GM12865 (cell line): ENCODE measurements at regions not wholly inside any gene's neighbourhood (a gene's known extent, or its start where the extent isn't known, plus 50 kb on each side); places are given as distances from the start of the nearest gene placed in this dataset.

Source experiments
- DNase-seq: peaks from one replicate; pipeline ENCODE4 v3.0.0; 2010; ENCODE audit warnings: low read depth
- H3K4me3 ChIP-seq: 2 replicates; pipeline ENCODE4 v1.5.1; 2011; ENCODE audit warnings: mild to moderate bottlenecking, low read depth, low read length, control low read depth
- CTCF ChIP-seq: IDR thresholded peaks from 2 replicates; pipeline ENCODE4 v1.5.1; 2011; ENCODE audit warnings: low read length, control low read depth, low read depth, inconsistent platforms; ENCODE audit not compliant: insufficient read depth; ENCODE audit errors: missing control alignments

DNA sequence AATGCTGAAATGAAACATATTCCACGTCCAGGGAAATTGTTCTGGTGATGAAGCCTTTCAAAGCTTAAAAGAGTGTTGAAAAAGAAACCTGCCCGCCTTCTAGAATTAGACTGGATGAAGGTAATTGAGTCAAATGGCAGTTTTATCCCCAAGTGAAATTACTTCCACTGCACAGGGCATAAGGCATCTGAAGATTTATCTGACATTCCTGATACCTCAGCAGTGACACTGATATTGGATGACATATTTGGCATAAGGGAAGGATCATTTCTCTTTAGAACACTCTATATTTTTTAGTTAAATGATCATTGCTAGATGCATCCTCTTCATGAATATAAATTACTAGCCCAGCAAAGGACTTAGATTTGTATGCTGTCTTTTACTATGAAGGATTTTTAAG lies 229.6 kb upstream of the TPK1 start:
- H3K4me3 ChIP-seq, result no peak overlapping the region
- no peak for DNase-seq
- TF ChIP-seq CTCF, result no peak

DNA sequence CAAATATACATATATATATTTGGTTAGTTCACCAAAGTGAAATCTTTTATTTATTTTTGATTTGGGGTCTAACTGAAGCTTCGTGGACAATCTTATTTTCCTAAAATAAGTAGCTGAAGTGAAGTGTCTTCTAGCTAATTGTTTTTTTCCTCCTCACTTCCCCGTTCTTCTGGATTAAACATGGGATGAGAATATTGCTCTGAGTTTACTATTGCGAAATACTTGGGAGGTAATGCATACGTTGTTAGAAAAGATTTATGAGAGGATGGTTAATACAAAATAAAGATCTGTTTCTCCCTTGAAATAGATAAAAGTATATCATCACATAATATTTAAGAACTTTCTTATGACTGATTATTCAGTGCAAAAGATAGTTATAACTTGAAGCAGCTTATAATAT lies 228.3 kb upstream of the TPK1 start:
- TF ChIP-seq CTCF, result no peak
- DNase-seq, result no peak

GRCh38 chr7:145053781-145054180 lies 217.9 kb upstream of the TPK1 start:
- TF ChIP-seq CTCF, result no peak
- H3K4me3 ChIP-seq, result no peak overlapping the region
- DNase-seq, result no peak

More for the DNA sequence above, 228.3 kb upstream of the TPK1 start:
- no peak overlapping the region for H3K4me3 ChIP-seq

- no peak for TF ChIP-seq CTCF
- no peak overlapping the region for H3K4me3 ChIP-seq
- DNase-seq, result no peak
Observed at GRCh38 chr7:145050415-145050814, 214.6 kb upstream of the TPK1 start.

DNA sequence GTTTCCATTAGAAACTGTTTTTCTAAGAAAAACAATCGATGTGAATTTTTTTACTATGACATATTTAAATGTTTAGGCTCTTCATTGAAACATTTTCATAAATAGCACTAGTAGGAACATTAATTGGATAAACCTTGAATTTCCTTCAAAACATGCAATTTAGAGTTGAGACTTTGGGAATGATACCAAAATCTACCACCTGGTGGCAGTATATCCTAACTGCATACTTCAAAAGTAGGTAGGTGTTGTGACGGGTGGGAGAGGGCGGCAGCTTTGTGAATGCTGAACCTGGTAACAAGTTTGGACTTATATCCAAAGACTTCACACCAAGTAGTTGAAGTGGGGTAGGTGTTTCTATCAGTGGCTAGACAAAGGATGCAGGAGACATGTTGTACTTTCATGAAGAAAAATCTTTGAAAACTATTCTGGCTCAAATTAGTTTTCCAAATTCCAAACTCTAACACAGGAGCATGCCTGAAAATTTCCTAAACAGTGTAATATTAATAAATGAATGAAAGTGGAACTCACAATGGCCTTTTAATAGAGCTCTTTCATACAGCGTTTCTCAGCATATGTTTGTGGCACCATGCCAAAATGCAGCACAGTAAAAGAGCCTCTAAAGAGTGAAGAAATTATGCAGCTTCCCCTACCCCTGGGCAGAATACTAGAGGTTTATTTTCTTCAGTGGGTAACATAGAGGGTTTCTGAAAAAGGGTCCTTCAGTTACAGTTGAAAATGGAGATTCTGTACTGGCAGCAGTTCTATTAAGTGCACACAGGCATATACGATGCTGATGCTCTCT lies 201.0 kb upstream of the TPK1 start:
- H3K4me3 ChIP-seq, result no peak overlapping the region
- peak; percentile 69 for DNase-seq
- TF ChIP-seq CTCF, result peak; percentile 67

DNA sequence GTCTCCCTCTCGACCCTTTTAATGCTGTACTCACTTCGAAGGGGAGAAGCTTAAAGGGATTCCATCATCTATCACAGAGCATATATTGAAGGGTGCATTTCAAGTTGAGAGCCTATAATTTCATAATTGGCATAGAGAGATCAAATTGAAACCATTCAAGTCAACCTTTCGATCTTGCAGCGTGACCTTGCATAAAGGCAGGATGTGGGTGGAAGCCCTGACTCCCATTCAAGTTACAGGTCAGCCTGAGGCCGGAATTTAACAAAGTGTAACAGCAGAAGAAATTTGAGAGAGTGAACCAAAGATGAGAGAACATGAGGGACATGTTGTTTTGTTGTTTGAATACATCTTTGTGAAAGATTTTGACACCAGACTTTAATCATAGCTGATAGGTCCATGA lies 195.3 kb upstream of the TPK1 start:
- DNase-seq, result peak; percentile 54
- no peak for TF ChIP-seq CTCF
- H3K4me3 ChIP-seq, result no peak overlapping the region; the same call in 1 of the 2 replicates

GRCh38 chr7:145030754-145031153 lies 194.9 kb upstream of the TPK1 start:
- TF ChIP-seq CTCF, result no peak
- H3K4me3 ChIP-seq, result no peak overlapping the region

More at GRCh38 chr7:145030754-145031153, 194.9 kb upstream of the TPK1 start:
- no peak for DNase-seq
